ENCODE measurements at regions not wholly inside any gene's neighbourhood (a gene's known extent, or its start where the extent isn't known, plus 50 kb on each side); places are given as distances from the start of the nearest gene placed in this dataset.
"Not testable (repeated sequence)": the region's sequence is repeated elsewhere in the genome, so short reads cannot be mapped to it uniquely, and the experiment has no call there.

- DNase-seq: not testable (repeated sequence)
These were observed 293.0 kb upstream of the ZNF337 start for GRCh38 chr20:25989686-25990085.

GRCh38 chr20:25989196-25989595 lies 292.5 kb upstream of the ZNF337 start:
- no peak for DNase-seq

DNA sequence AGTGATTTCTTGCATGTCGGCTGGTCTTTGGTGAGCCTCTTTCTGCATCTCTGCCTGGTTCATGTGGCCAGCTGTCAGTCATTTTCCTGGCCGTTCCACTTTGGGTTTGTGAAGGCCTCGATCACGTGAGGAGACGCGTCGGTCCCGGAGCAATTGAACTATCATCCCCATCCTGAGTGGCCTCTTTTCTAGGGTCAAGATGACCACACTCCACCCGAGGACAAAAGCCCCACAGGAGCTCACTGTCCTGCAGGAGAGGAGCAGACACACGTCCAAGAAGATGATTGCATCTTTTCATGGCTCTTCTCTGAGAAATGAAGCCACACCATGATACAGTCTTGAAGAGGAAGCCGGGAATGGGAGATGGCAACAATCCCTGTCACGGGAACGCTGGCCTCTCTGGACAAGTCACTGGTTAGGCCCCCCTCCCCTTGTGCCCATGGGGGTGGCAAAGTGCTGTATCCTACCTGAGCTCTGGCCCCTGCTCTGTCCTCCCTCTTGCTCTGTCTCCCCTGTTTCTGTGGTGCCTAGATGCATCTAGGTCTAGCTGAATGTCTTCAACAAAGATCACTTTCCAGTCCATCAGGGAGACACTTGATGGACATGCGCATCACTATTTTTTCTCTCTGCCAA lies 291.4 kb upstream of the ZNF337 start:
- DNase-seq: not testable (repeated sequence)

DNA sequence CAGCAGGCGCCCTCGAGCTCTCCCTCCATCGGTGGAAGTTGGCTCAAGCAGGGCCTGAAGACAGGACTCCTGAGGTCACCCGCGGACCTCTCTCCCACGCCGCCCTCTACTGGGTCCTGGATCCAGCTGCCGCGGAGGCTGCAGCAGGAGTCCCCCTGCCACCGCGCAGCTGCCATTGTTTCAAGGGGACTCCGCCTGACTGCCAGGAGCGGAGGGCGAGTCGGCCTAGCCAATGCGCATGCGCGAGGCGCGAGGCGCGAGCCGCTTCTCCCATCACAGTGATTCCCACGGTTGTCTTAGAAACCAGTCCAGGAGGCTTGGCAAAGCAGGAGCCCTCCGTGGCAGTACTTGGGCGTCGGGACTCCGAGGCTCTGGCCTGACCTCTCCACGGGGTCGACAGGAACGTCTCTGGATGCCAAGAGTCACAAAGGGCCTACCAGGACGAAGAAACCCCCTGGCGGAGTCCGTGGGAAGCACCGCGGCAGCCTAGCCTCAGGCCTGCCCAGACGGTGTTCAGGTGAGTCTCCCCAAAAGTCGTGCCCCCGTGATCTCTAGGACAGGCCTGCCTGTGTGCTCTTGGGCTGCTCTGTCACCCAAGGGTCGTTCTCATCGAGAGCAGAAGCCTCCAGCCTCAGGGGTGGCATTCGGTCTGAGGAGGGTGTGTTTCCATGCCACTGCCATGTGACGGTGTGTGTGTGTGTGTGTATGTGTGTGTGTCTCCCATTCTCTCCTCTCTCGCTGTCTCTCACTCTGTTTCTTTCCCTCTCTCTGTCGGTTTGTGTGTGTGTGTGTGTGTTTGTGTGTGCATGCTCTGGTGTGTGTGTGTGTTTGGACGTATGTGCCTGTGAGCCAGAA lies 290.6 kb upstream of the ZNF337 start:
- DNase-seq: peak in 45 of 56 donors; percentile 13 to 73 (median 40)

- no peak for DNase-seq
These were observed 288.9 kb upstream of the ZNF337 start for GRCh38 chr20:25985597-25985996.

DNA sequence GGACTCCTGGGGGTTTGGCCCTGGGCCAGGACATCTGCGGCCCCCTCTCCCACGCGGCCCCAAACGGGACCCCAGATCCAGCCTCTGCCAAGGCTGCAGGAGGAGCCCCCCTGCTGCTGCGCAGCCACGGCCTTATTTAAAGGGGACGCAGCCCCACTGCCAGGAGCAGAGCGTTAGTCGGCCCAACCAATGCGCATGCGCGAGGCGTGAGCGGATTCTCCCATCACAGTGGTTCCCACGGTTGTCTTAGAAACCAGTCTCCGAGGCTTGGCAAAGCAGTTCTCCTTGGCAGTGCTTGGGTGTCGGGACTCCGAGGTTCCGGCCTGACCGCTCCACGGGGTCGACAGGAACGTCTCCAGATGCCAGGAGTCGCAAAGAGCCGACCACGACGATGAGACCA lies 288.3 kb upstream of the ZNF337 start:
- DNase-seq: peak in 35 of 56 donors; percentile 5 to 83 (median 39)

DNA sequence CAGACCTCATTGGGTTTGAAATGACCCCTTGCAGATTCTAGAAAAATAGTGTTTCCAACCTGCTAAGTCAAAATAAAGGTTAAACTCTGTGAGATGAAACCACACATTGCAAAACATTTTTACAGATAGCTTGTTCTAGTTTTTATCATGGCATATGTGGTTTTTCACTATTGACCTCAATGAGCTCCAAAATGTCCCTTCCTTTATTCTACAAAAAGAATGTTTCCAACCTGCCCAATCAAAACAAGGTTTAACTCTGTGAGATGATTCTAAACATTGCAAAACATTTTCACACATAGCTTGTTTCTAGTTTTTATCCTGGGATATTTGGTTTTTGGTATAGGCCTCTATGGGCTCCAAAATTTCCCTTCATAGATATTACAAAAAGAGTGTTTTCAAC lies 286.0 kb upstream of the ZNF337 start:
- not testable (repeated sequence) for DNase-seq

DNA sequence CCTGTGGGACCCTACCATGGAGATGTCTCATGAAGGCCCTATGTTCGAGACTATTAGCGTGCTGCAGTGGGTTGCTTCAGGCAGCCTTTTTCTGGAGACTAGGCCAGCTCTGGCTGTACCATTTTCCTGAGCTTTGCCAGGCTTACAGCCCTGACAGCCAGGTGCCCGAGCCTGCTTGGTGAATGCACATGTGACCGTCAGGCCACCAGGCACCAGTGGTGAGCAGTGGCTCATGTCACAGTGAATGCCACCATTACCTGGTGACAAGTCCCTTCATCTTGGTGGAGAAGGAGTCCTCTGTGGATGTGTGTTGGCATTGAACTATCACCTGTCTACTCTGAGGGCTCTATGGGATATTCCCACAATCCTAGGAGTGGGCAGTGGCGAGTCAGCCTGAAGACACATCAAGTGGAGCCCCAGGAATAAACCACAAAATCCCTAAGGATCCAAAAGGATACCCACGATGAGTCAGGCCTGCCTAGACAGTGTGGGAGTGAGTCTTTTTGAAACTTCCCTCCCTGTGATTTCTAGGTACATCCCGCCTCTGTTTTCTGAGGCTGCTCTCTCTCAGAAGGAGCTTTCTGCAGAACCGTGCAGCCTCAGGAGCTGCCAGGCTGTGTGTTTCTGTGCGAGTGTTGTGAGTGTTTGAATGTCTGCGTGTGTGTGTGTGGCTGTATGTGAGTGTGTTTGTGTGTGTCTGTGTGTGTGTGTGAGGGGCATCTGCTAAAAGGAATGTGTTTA lies 282.0 kb upstream of the ZNF337 start:
- peak in 11 of 56 donors; percentile 3 to 40 (median 22) for DNase-seq

- DNase-seq: not testable (repeated sequence)
These were observed 279.2 kb upstream of the ZNF337 start for GRCh38 chr20:25975816-25976215.

- not testable (repeated sequence) for DNase-seq
These were observed 268.6 kb upstream of the ZNF337 start for GRCh38 chr20:25965203-25965602.

DNA sequence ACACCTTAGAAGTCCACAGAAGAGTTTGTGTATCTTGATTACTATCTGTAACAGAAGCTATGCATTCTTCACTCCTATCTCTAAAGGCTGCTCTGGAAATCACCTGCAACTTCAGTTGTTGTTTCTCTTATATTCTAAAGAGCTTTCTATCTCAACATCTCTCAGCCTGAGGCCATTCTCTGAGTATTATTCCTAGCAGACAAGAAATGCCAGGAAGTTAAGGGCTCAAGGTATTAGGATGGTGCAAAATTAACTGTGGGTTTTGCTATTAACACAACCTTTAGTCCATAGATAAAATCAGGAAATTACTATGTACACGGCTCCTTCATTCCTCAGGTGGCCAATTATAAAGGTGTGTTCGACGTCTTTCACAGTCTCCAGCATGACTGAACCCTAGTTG lies 257.2 kb upstream of the ZNF337 start:
- not testable (repeated sequence) for DNase-seq

DNA sequence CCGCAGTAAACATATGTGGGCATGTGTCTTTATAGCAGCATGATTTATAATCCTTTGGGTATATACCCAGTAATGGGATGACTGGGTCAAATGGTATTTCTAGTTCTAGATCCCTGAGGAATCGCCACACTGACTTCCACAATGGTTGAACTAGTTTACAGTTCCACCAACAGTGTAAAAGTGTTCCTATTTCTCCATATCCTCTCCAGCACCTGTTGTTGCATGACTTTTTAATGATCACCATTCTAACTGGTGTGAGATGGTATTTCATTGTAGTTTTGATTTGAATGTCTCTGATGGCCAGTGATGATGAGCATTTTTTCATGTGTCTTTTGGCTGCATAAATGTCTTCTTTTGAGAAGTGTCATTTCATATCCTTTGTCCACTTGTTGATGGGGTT lies 238.6 kb upstream of the ZNF337 start:
- DNase-seq: not testable (repeated sequence)

- DNase-seq: not testable (repeated sequence)
These were observed 236.2 kb upstream of the ZNF337 start for GRCh38 chr20:25932806-25933205.

DNA sequence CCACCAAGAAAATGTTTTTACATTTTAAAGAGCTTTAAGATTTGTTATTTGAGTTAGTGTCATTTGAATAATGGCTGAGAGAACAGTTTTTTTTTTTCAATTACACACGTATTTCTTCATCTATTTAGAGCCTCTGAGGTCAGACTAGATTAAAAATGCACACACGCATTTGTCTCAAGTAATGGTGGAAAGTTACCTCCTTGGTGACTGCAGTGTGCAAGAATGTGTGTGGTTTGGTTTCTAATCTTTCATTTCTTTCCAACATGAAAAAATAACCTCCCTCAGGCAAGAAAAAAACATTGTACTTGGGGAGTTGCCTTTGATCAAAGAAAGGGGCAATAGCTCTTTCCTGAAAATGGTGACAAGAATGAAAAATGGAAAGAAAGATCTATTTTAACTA lies 235.5 kb upstream of the ZNF337 start:
- not testable (repeated sequence) for DNase-seq

GRCh38 chr20:25902321-25902720 lies 205.7 kb upstream of the ZNF337 start:
- not testable (repeated sequence) for DNase-seq

DNA sequence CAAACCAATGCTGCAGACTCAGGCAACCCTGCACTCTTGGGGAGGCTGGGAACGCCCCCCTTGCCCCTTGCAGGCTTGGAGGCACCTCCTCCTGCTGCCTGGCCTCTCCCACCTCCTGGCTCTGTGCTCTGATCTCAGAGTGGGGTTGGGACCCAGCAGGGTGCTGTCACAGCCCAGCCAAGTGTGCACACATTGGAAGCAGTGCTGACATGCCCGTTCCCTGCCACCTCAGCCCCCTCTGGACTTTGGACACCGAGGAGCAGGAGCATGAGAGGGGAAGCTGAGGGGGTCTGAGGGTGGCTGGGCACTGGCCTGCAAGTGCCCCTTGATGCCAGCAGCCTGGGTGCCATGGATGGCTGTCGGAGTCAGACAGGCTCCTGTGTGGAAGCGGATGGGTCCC lies 202.0 kb upstream of the ZNF337 start:
- DNase-seq: not testable (repeated sequence)

- not testable (repeated sequence) for DNase-seq
These were observed 182.4 kb upstream of the ZNF337 start for GRCh38 chr20:25879096-25879495.

DNA sequence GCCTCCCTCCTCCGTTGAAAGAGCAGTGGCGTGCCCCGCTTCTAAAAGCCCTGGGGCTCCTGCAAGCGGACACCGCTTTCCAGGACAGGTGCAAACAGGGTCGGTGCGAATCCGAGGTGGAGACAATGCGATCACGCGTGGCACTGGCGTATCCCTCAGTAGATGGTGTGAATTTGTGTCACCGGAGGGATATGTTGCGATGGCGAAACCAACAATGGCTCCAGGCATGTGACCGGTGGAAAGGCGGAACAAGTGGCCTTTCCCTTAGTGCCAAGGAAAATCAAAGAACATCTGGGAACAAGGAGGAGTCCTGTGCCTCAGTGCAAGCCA lies 172.0 kb upstream of the ZNF337 start:
- DNase-seq: not testable (repeated sequence)

DNA sequence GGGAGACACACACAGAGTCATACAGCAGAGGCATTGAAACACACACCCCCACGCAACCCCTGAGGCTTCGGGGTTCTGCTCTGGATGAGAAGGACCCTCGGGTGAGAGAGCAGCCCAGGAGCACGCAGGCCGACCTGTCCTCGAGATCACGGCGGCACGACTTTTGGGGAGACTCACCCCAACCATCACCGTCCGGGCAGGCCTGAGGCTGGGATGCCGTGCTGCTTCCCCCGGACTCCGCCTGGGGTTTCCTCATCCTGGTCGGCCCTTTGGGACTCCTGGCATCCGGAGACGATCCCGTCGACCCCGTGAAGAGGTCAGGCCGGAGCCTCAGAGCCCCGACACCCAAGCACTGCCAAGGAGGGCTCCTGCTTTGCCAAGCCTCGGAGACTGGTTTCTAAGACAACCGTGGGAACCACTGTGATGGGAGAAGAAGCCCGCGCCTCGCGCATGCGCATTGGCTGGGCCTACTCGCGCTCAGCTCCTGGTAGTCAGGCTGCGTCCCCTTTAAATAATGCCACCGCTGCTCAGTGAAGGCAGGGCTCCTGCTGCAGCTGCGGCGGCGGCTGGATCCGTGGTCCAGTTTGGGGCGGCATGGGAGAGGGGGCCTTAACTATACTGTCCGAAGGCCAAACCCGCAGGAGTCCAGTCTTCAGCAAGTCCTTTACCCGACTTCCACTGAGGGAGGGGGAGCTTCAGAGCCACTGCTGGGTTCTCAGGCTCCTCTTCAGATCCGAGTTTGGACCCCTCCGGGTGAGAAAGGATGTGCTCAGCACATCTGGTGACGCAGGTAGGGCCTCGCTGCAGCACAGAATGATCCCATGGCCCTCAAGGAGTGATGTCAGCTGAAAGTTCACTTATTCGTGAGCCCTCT lies 171.4 kb upstream of the ZNF337 start:
- DNase-seq: peak; percentile 41 to 95 (median 83)

DNA sequence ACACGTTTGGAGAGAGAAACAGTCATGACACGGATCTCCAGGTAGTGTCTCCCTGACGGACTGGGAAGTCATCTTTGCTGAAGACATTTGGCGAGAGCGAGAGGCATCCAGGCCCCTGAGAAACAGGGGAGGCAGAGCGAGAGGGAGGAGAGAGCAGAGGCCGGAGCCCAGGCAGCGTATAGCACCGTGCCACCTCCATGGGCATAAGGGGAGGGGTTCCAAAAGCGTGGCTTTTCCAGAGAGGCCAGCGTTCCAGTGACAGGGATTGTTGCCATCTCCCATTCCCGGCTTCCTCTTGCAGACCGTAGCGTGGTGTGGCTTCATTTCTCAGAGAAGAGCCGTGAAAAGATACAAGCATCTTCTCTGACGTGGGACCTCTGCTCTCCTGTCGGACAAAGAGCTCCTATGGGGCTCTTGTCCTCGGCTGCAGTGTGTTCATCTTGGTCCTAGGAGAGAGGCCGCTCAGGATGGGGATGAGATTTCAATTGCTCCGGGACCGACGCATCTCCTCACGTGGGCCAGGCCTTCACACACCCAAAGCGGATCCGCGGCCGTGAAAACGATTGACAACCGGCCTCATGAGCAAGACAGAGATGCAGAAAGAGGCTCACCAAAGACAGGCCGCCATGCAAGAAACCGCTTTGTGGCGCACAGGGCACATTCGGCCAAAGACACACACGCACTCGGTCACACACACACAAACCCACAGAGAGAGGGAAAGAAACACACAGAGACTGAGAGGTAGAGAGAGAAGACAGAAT lies 170.5 kb upstream of the ZNF337 start:
- DNase-seq: peak in 1 of 56 donors; percentile 39

Measured in nucleus accumbens (tissue), 56 donors.